ENCODE measurements at regions not wholly inside any gene's neighbourhood (a gene's known extent, or its start where the extent isn't known, plus 50 kb on each side); places are given as distances from the start of the nearest gene placed in this dataset.
"Not testable (repeated sequence)": the region's sequence is repeated elsewhere in the genome, so short reads cannot be mapped to it uniquely, and the experiment has no call there.

DNA sequence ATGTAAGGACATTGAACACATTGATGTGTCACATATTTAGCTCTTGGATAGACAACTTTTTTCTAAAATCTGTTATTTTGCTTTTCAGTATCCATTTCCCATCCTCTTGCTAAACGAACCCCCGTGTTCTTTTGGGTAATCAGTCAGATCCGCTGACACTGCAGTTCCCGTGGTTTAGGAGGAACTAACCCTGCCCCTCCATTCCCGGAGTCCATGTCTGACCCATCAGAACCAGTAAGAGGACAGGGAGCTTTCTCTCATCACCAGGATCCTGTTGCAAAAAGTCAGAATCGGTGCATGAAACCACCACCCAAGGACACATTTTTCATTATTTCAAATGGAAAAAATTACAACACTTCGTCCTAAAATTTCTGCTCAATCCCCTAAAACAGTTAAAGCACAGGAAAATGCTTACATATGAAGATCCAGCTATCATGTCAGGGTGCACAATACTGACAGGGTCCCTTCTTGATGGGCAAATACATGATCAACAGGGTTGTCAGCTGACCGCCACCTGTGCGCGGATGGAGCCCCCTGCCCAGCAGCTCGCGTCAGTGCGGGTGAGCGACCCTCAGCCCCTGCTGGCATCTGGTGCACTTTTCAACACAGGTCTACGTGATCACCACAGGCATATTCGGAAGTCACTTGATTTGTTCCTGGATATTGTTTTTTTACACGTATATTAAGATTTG is 276.8 kb downstream of the ADGRD1 start:
- Histone ChIP-seq H3K27ac (peak overlapping the region in 6 of 12 donors; percentile 12 to 67 (median 34)), H3K36me3 (no peaks in the 10 kb centered on the region), H3K4me1 (peaks cover 0 to 25% (median 8%) of the 10 kb centered on the region in 12 donors), H3K4me3 (no peak overlapping the region), H3K27me3 (peaks cover 0 to 27% (median 4%) of the 10 kb centered on the region in 9 donors), H3K9me3 (peaks cover 0 to 9% (median 2%) of the 10 kb centered on the region in 12 donors)
- ATAC-seq (no peak), DNase-seq (no peak)
- intact Hi-C loops (cut with DNase I): no loop called here
- TF ChIP-seq POLR2A (IDR thresholded peaks at IDR 0.05): no peak
- TF ChIP-seq, protein P1, sequence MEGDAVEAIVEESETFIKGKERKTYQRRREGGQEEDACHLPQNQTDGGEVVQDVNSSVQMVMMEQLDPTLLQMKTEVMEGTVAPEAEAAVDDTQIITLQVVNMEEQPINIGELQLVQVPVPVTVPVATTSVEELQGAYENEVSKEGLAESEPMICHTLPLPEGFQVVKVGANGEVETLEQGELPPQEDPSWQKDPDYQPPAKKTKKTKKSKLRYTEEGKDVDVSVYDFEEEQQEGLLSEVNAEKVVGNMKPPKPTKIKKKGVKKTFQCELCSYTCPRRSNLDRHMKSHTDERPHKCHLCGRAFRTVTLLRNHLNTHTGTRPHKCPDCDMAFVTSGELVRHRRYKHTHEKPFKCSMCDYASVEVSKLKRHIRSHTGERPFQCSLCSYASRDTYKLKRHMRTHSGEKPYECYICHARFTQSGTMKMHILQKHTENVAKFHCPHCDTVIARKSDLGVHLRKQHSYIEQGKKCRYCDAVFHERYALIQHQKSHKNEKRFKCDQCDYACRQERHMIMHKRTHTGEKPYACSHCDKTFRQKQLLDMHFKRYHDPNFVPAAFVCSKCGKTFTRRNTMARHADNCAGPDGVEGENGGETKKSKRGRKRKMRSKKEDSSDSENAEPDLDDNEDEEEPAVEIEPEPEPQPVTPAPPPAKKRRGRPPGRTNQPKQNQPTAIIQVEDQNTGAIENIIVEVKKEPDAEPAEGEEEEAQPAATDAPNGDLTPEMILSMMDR (IDR thresholded peaks at IDR 0.05): no peak
- WGBS, 4 donors: 53 to 68% (median 57%) methylated on average over 17 of the region's 17 CpGs

DNA sequence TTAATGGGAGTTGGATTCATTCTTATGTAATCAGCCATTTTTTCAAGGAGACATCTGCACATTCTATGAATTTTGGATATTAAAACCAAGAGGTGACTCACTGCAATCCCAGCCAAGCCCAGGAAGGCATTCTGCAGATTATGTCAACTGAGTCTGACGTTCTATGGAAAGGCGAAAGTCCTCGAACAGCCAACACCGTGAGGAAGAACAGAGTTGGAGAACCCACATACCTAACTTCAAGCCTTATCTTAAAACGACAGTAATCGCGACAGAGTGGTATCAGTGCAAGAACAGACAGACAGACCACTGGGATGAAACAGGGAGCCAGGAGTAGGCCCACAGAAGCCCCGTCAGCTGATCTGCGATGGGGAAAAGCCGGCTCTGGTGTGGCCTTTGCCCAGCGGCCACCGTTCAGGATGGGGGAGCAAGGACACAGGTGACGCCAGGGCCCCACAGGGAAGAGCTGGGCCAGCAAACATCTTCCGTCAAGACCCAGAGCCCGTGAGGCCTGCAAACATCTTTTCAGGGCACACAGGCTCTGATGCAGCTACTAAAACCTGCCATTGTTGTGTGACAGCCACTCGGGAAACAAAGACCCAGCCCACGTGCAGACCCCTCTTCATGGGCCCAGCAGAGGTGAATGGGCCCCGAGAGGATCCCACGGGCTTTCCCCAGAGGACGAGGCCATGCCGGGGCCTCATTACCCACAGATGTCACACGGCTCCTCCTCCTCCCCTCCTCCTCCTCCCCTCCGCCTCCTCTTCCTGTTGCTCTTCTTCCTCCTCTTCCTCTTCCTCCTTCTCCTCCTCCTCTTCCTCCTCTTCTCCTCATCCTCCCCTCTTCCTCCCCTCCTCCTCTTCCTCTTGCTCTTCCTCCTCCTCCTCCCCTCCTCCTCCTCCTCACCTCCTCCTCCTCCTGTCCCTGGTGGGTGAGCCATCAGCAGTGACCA is 277.6 kb downstream of the ADGRD1 start:
- H3K4me3 ChIP-seq: no peak overlapping the region
- DNase-seq (no peak), ATAC-seq (no peak)
- TF ChIP-seq POLR2A (IDR thresholded peaks at IDR 0.05): no peak
- TF ChIP-seq, protein P1 (IDR thresholded peaks at IDR 0.05): no peak
- WGBS, 4 donors: 53 to 65% (median 58%) methylated on average over 22 to 23 of the region's 23 CpGs
- peaks cover 0 to 9% (median 2%) of the 10 kb centered on the region in 12 donors for H3K9me3 ChIP-seq
- H3K27ac ChIP-seq: peak overlapping the region in 2 of 12 donors; percentile 12 to 42
- intact Hi-C loops (cut with DNase I): no loop called here
- peaks cover 0 to 27% (median 4%) of the 10 kb centered on the region in 9 donors for H3K27me3 ChIP-seq
- peaks cover 0 to 25% (median 8%) of the 10 kb centered on the region in 12 donors for H3K4me1 ChIP-seq
- H3K36me3 ChIP-seq: no peaks in the 10 kb centered on the region

DNA sequence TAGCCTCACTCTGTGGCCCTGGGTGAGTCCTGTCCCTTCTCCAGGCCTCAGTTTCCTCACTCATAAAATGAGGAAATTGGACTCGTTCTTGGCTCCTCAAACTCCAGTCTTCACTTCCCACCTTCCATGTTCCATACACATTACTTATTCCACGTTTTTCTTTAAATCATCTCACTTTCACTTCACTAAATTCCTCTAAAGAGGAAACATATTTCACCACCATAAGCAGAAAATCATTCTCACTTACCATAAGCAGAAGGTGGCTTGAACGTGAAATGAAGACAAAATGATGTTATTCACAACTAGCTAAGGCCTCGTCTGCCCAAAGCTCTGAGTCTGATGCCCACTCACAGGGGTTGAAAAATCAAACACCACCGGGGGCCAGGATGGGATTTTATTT is 278.3 kb downstream of the ADGRD1 start:
- TF ChIP-seq, protein P1 (IDR thresholded peaks at IDR 0.05): no peak
- TF ChIP-seq POLR2A (IDR thresholded peaks at IDR 0.05): no peak
- WGBS, 4 donors: 70 to 79% (median 74%) methylated on average over 5 of the region's 5 CpGs
- Histone ChIP-seq H3K9me3 (peaks cover 0 to 9% (median 2%) of the 10 kb centered on the region in 12 donors), H3K27me3 (peaks cover 0 to 27% (median 4%) of the 10 kb centered on the region in 9 donors), H3K4me1 (peaks cover 0 to 25% (median 8%) of the 10 kb centered on the region in 12 donors), H3K36me3 (no peaks in the 10 kb centered on the region), H3K4me3 (no peak overlapping the region), H3K27ac (no peak overlapping the region)
- DNase-seq (peak in 1 of 5 donors; percentile 3), ATAC-seq (no peak)
- intact Hi-C loops (cut with DNase I): no loop called here

DNA sequence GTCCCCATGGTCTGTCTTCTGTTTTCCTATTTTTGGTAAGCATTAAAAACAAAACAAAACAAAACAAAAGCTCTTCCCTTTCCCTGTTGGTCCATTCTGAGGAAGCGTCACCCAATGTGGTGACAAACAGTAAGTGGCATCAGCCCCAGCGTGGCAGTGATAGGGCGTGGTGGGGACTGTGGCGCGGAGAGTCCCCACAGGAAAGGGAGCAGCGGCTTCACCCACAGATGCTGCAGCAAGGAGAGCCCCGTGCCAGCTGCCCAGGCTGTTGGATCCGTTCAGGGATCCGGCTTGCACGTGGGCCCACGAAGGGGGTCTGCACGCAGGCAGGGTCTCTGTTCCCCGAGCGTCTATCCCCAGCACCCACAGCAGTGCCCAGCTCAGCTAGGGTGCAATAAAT is 279.2 kb downstream of the ADGRD1 start:
- DNase-seq; H3K4me3 ChIP-seq; H3K27ac ChIP-seq; H3K9me3 ChIP-seq; H3K36me3 ChIP-seq; intact Hi-C loops (cut with DNase I); ATAC-seq: not testable (repeated sequence)
- Histone ChIP-seq H3K27me3 (peaks cover 0 to 27% (median 4%) of the 10 kb centered on the region in 9 donors), H3K4me1 (peaks cover 0 to 25% (median 8%) of the 10 kb centered on the region in 12 donors)
- 74 to 96% (median 87%) methylated on average over 8 to 14 of the region's 14 CpGs for WGBS, 4 donors

DNA sequence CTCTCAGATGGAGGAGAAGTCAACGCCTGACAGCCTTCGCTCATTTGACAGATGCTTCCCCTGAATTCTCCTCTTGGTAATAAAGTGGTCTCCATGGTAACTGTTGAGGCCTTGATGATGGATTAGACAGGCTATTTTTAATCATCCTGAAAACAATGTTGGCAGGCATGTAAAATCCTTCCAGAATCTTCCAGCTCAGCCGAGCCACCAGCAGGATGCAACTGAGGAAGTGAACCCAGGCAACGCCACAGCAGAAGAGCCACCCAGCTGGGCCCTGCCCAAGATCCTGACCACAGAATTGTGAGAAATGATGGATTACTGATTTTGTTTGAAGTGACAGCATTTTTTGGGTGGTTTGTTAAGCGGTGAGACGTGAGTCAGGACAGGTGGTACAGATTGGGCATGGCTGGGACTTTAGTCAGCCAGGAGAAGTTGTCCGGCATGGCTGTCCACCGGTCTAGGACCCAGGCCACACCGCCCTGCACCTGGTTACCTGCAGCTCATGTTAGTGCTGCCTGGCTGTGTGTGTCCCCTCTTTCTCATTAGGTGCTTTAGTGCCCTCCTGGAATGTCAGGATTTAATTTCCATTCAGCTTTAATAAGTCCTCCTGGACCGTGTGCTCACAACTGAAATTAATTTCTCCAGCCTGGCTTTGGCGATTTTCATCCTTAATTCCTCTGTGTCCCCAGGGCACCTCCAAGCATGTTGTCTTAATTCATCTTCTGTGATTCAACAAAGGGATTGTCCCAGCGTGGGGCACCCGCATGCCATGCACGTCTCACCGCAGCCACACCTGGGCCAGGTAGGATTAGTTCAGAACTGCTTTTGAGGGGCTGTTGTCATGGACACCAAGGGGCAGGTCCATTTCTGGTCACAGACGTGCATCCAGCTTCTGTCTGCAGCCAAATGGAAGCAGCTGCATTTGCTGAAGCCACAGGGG is 280.4 kb downstream of the ADGRD1 start:
- DNase-seq; H3K9me3 ChIP-seq; H3K4me3 ChIP-seq; ATAC-seq; intact Hi-C loops (cut with DNase I); H3K36me3 ChIP-seq: not testable (repeated sequence)
- Histone ChIP-seq H3K27me3 (peaks cover 0 to 27% (median 4%) of the 10 kb centered on the region in 9 donors), H3K27ac (peak overlapping the region in 1 of 12 donors; percentile 34), H3K4me1 (peaks cover 0 to 24% (median 8%) of the 10 kb centered on the region in 12 donors)
- WGBS, 4 donors: 74 to 79% (median 77%) methylated on average over 15 to 16 of the region's 16 CpGs

DNA sequence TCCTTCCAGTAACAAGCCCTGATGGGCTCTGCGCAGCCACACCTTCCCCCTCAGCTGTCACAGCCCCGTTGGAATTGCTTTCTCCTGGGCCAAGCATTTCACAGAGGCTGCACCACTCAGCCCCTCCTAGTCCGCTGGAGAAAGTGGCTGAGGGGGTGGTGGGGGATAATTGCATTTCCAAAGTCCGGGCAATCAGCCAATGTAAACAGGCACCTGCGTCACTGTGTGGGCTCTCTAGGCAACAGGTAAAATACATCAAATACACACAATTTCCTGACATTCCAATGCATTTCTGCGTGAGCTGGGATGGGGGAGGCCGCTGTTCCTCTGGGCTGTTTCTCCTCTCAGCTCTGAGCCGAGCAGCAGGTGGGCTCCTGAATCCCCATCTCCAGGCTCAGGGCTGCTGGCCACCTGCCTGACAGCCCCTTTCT is 281.1 kb downstream of the ADGRD1 start:
- H3K4me3 ChIP-seq; intact Hi-C loops (cut with DNase I); H3K36me3 ChIP-seq; H3K9me3 ChIP-seq; H3K27ac ChIP-seq; DNase-seq: not testable (repeated sequence)
- Histone ChIP-seq H3K27me3 (peaks cover 0 to 20% (median 0%) of the 10 kb centered on the region in 9 donors), H3K4me1 (peaks cover 0 to 17% (median 4%) of the 10 kb centered on the region in 12 donors)
- ATAC-seq: peak in 1 of 4 donors; percentile 38
- 19 to 39% (median 26%) methylated on average over 3 to 5 of the region's 8 CpGs for WGBS, 4 donors
